SK-N-SH (cell line): ENCODE measurements at regions not wholly inside any gene's neighbourhood (a gene's known extent, or its start where the extent isn't known, plus 50 kb on each side); places are given as distances from the start of the nearest gene placed in this dataset.

Experiments used
- CTCF ChIA-PET: fragments of 300-600, 350-600 bp; formaldehyde crosslinking; extraction: SDS; loops from one replicate; lab custom pipeline; 2021; lab: Yijun Ruan, JAX
- POLR2A ChIA-PET: fragments of 350-600 bp; sonication (Branson Sonifier 250); formaldehyde crosslinking; extraction: SDS; loops from one replicate; lab custom pipeline; 2020; ENCODE audit warnings: antibody characterized with exemption, inconsistent platforms; lab: Yijun Ruan, JAX
- DNase-seq: peaks from one replicate; pipeline ENCODE4 v3.0.0; 2012
- H2AFZ ChIP-seq: fragments of 200-600 bp; sonication (generic); 2 replicates; pipeline ENCODE4 v1.8.1; 2016; ENCODE audit warnings: antibody characterized with exemption, mild to moderate bottlenecking, low read depth
- H3F3A ChIP-seq: fragments of 200-600 bp; sonication (generic); replicated peaks from 2 replicates; pipeline ENCODE3; 2016; ENCODE audit warnings: antibody characterized with exemption, mild to moderate bottlenecking; ENCODE audit not compliant: insufficient read depth
- H3K27ac ChIP-seq, 2 experiments: fragments of 200-500 bp in 1 of 2; fragments of 200-600 bp in 1 of 2; sonication (Bioruptor generic) in 1 of 2; sonication (generic), shearing (Covaris generic) in 1 of 2; 2 replicates each; pipeline versions ENCODE4 v1.5.1 to v1.6.1; 2014 to 2016; ENCODE audit warnings: low read depth in 2 of 2, inconsistent platforms in 1 of 2, low read length in 1 of 2, mild to moderate bottlenecking in 1 of 2, mixed read lengths in 1 of 2
- H3K27me3 ChIP-seq: fragments of 200-600 bp; sonication (generic), shearing (Covaris generic); 2 replicates; pipeline ENCODE4 v1.6.1; 2016; ENCODE audit warnings: mixed run types; ENCODE audit not compliant: insufficient read depth
- H3K36me3 ChIP-seq, 2 experiments: fragments of 200-500 bp in 1 of 2; fragments of 200-600 bp in 1 of 2; sonication (Bioruptor generic) in 1 of 2; sonication (generic) in 1 of 2; replicated peaks in 1 of 2; 2 replicates each; pipeline versions ENCODE3 to v1.5.1; 2014 to 2016; ENCODE audit warnings: low read length in 1 of 2, mild to moderate bottlenecking in 1 of 2; ENCODE audit not compliant: insufficient read depth in 2 of 2, control insufficient read depth in 1 of 2
- H3K4me1 ChIP-seq, 2 experiments: fragments of 200-500 bp in 1 of 2; fragments of 200-600 bp in 1 of 2; sonication (Bioruptor generic) in 1 of 2; sonication (generic), shearing (Covaris generic) in 1 of 2; 2 replicates each; pipeline versions ENCODE4 v1.5.1 to v1.6.1; 2014 to 2016; ENCODE audit warnings: low read depth in 1 of 2, low read length in 1 of 2, mixed run types in 1 of 2; ENCODE audit not compliant: insufficient read depth in 2 of 2, control insufficient read depth in 1 of 2
- H3K4me2 ChIP-seq: fragments of 200-600 bp; sonication (generic), shearing (Covaris generic); 2 replicates; pipeline ENCODE4 v1.6.1; 2017; ENCODE audit warnings: mixed run types
- H3K4me3 ChIP-seq, 2 experiments: fragments of 200-500 bp in 1 of 2; fragments of 200-600 bp in 1 of 2; sonication (Bioruptor generic) in 1 of 2; sonication (generic), shearing (Covaris generic) in 1 of 2; 2 replicates each; pipeline versions ENCODE4 v1.5.1 to v1.8.1; 2014 to 2016; ENCODE audit warnings: low read depth in 2 of 2, inconsistent platforms in 1 of 2, low read length in 1 of 2, mild to moderate bottlenecking in 1 of 2, mixed read lengths in 1 of 2, moderate library complexity in 1 of 2
- H3K79me2 ChIP-seq: fragments of 200-600 bp; sonication (generic); 2 replicates; pipeline ENCODE4 v1.8.1; 2017; ENCODE audit warnings: mild to moderate bottlenecking; ENCODE audit not compliant: insufficient read depth
- H3K9ac ChIP-seq: fragments of 200-600 bp; sonication (generic); 2 replicates; pipeline ENCODE4 v1.6.1; 2017; ENCODE audit warnings: mixed run types
- H3K9me2 ChIP-seq: fragments of 200-600 bp; sonication (generic); 2 replicates; pipeline ENCODE4 v1.6.1; 2017; ENCODE audit warnings: mixed run types
- H3K9me3 ChIP-seq: fragments of 200-600 bp; sonication (generic); 2 replicates; pipeline ENCODE4 v1.6.1; 2017; ENCODE audit warnings: mixed run types, mild to moderate bottlenecking, moderate library complexity
- H4K20me1 ChIP-seq: fragments of 200-600 bp; sonication (generic); 2 replicates; pipeline ENCODE4 v1.6.1; 2017; ENCODE audit warnings: mild to moderate bottlenecking, mixed run types; ENCODE audit not compliant: insufficient read depth
- CTCF ChIP-seq: fragments of 200-600 bp; sonication (generic); IDR thresholded peaks from 2 replicates; pipeline ENCODE4 v1.6.1; 2017; ENCODE audit warnings: antibody characterized with exemption, mild to moderate bottlenecking, moderate library complexity
- ELF1 ChIP-seq: IDR thresholded peaks from 2 replicates; pipeline ENCODE4 v1.4.0; 2012
- FOSL2 ChIP-seq: IDR thresholded peaks from 2 replicates; pipeline ENCODE4 v1.4.0; 2012; ENCODE audit warnings: low read depth, mild to moderate bottlenecking, moderate library complexity, borderline replicate concordance
- GABPA ChIP-seq: IDR thresholded peaks from 2 replicates; pipeline ENCODE4 v1.4.0; 2012; ENCODE audit warnings: low read depth, mild to moderate bottlenecking
- IRF3 ChIP-seq: fragments of 150-350 bp; IDR thresholded peaks from 2 replicates; pipeline ENCODE4 v1.6.1; 2016; ENCODE audit warnings: mild to moderate bottlenecking, low read depth, low read length
- JUND ChIP-seq: IDR thresholded peaks from 2 replicates; pipeline ENCODE4 v1.4.0; 2012
- MAX ChIP-seq: IDR thresholded peaks from 2 replicates; pipeline ENCODE4 v1.4.0; 2012; ENCODE audit warnings: low read depth
- MXI1 ChIP-seq: IDR thresholded peaks from 2 replicates; pipeline ENCODE4 v1.6.1; 2012; ENCODE audit warnings: mild to moderate bottlenecking, low read depth, low read length, improper control_type of control experiment
- REST ChIP-seq: IDR thresholded peaks from 2 replicates; pipeline ENCODE4 v1.6.1; 2012; ENCODE audit warnings: mild to moderate bottlenecking, low read depth, low read length, moderate library complexity
- RXRA ChIP-seq: IDR thresholded peaks from 2 replicates; pipeline ENCODE4 v1.4.0; 2012; ENCODE audit warnings: low read depth, mild to moderate bottlenecking, borderline replicate concordance
- SMC3 ChIP-seq: IDR thresholded peaks from 2 replicates; pipeline ENCODE4 v1.6.1; 2012; ENCODE audit warnings: low read depth, low read length, improper control_type of control experiment
- TAF1 ChIP-seq: IDR thresholded peaks from 2 replicates; pipeline ENCODE4 v1.6.1; 2012; ENCODE audit warnings: low read depth, mild to moderate bottlenecking, low read length, moderate library complexity, borderline replicate concordance
- TCF12 ChIP-seq: IDR thresholded peaks from 2 replicates; pipeline ENCODE4 v1.4.0; 2012
- YY1 ChIP-seq: IDR thresholded peaks from 2 replicates; pipeline ENCODE4 v1.4.0; 2012; ENCODE audit warnings: low read depth, mild to moderate bottlenecking
- WGBS: methylation state at CpG from one replicate; pipeline ENCODE4 v1.1.6; 2017; ENCODE audit warnings: low lambda C conversion rate; 5-methylcytosine and 5-hydroxymethylcytosine counted together
- TF ChIP-seq, protein P1 (sequence below): IDR thresholded peaks from 2 replicates; pipeline ENCODE4 v1.4.0; 2012; ENCODE audit warnings: low read depth, borderline replicate concordance
- TF ChIP-seq, protein P2 (sequence below): IDR thresholded peaks from 2 replicates; pipeline ENCODE4 v1.4.0; 2012; ENCODE audit warnings: low read depth, borderline replicate concordance
- TF ChIP-seq, protein P3 (sequence below): fragments of 150-350 bp; IDR thresholded peaks from 2 replicates; pipeline ENCODE4 v1.6.1; 2017; ENCODE audit warnings: antibody characterized with exemption, low read length, low read depth, borderline replicate concordance

- H2AFZ ChIP-seq = no peak overlapping the region
- no peak overlapping the region for H3K27ac ChIP-seq
- H3K79me2 ChIP-seq = no peaks in the 10 kb centered on the region
- no peaks in the 10 kb centered on the region for H3K27me3 ChIP-seq
- no peak overlapping the region for H3K9ac ChIP-seq
- no peak overlapping the region for H3K4me2 ChIP-seq
- H3K4me3 ChIP-seq = no peak overlapping the region
- no peaks in the 10 kb centered on the region for H3K9me2 ChIP-seq
- no peaks in the 10 kb centered on the region for H3F3A ChIP-seq
- CTCF ChIA-PET = no interaction called here
- no peak for TF ChIP-seq MXI1
- no peaks in the 10 kb centered on the region for H3K36me3 ChIP-seq
- H4K20me1 ChIP-seq = no peaks in the 10 kb centered on the region
- POLR2A ChIA-PET = no interaction called here
- H3K9me3 ChIP-seq = no peaks in the 10 kb centered on the region
- no peak for DNase-seq
- no peaks in the 10 kb centered on the region for H3K4me1 ChIP-seq
- WGBS = 66% methylated on average over 3 of the region's 3 CpGs
Measured at GRCh38 chr3:25056803-25057351, 371.2 kb upstream of the RARB start.

DNA sequence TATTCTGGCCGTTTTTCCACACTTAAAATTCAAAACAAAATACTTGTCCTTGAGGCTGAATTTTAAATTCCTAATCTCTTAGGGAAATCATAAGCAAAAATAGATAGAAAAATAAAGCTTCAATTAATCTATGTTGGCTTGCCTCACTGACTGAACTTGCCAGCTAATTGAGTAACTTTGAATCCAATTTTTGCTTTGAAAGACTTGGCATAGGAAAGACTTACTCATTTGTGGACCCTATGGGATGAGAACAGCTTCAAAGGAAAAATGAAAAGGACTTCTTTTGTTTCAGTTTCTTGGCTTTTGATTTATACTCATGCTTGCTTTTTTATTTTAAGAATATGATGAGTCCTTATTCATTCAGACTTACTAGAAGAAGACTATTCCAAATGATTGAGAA lies 370.7 kb upstream of the RARB start:
- H3K27ac ChIP-seq = no peak overlapping the region
- H3K9me2 ChIP-seq = no peaks in the 10 kb centered on the region
- H3K9me3 ChIP-seq = no peaks in the 10 kb centered on the region
- whole genome bisulfite sequencing = 18% methylated on average over 1 of the region's 1 CpG
- H3K9ac ChIP-seq = no peak overlapping the region
- H3K4me1 ChIP-seq = no peaks in the 10 kb centered on the region
- ChIA-PET CTCF (interaction anchor here (0.5 kb wide), 1 partner anchor 537 kb away, joined by 3 read pairs; no protein-coding TSS in a partner anchor), POLR2A (no interaction called here)
- no peaks in the 10 kb centered on the region for H3K27me3 ChIP-seq
- no peak for DNase-seq
- H3F3A ChIP-seq = no peaks in the 10 kb centered on the region
- no peaks in the 10 kb centered on the region for H4K20me1 ChIP-seq
- no peak overlapping the region for H3K4me3 ChIP-seq
- no peak overlapping the region for H2AFZ ChIP-seq
- H3K4me2 ChIP-seq = no peak overlapping the region
- no peaks in the 10 kb centered on the region for H3K79me2 ChIP-seq
- H3K36me3 ChIP-seq = no peaks in the 10 kb centered on the region
- TF ChIP-seq YY1 (no peak), RXRA (no peak), REST (no peak), TCF12 (no peak), TAF1 (no peak), FOSL2 (no peak), CTCF (no peak), IRF3 (no peak), GABPA (no peak), MAX (no peak), JUND (no peak), ELF1 (no peak), SMC3 (no peak)
- TF ChIP-seq, protein P1, sequence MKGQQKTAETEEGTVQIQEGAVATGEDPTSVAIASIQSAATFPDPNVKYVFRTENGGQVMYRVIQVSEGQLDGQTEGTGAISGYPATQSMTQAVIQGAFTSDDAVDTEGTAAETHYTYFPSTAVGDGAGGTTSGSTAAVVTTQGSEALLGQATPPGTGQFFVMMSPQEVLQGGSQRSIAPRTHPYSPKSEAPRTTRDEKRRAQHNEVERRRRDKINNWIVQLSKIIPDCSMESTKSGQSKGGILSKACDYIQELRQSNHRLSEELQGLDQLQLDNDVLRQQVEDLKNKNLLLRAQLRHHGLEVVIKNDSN = no peak
- TF ChIP-seq, protein P2, sequence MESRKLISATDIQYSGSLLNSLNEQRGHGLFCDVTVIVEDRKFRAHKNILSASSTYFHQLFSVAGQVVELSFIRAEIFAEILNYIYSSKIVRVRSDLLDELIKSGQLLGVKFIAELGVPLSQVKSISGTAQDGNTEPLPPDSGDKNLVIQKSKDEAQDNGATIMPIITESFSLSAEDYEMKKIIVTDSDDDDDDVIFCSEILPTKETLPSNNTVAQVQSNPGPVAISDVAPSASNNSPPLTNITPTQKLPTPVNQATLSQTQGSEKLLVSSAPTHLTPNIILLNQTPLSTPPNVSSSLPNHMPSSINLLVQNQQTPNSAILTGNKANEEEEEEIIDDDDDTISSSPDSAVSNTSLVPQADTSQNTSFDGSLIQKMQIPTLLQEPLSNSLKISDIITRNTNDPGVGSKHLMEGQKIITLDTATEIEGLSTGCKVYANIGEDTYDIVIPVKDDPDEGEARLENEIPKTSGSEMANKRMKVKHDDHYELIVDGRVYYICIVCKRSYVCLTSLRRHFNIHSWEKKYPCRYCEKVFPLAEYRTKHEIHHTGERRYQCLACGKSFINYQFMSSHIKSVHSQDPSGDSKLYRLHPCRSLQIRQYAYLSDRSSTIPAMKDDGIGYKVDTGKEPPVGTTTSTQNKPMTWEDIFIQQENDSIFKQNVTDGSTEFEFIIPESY = no peak
- TF ChIP-seq, protein P3, sequence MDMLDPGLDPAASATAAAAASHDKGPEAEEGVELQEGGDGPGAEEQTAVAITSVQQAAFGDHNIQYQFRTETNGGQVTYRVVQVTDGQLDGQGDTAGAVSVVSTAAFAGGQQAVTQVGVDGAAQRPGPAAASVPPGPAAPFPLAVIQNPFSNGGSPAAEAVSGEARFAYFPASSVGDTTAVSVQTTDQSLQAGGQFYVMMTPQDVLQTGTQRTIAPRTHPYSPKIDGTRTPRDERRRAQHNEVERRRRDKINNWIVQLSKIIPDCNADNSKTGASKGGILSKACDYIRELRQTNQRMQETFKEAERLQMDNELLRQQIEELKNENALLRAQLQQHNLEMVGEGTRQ = no peak
